ENCODE measurements at regions not wholly inside any gene's neighbourhood (a gene's known extent, or its start where the extent isn't known, plus 50 kb on each side); places are given as distances from the start of the nearest gene placed in this dataset.

DNA sequence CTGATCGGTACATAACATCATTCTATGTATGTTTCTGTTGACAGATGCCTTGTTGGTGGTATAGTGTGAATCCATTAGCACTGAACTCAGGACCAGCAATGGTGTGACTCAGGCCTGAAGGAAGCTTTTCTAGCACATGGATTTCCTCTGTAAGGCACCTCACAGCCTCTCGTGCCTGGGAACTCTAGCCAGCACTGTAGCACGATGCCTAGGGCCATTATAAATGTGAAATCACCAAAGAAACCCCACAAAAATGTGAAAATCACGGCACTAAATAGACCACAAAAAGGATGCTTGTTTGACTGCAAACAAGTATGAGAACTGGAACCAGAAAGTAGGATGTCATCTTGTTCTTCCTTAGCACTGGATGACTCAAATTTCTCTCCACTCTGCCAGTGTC is 63.7 kb upstream of the NKX2-2 start:
- no peak for DNase-seq (ENCODE audit: unreplicated experiment)
- ChIA-PET CTCF (interaction anchor here (0.6 to 5.8 kb wide), 8 partner anchors 9 to 1178 kb away, joined by 3 to 45 read pairs (median 7); no protein-coding TSS in a partner anchor), POLR2A (interaction anchor here (1.1 kb wide), 1 partner anchor 48 kb away, joined by 6 read pairs; no protein-coding TSS in a partner anchor)
- no TSS peak for BruUV-seq (replicated peaks)
- Mint-ChIP-seq H3K9me3 (ENCODE audit: unreplicated experiment) (no peaks in the 10 kb centered on the region), H3K36me3 (ENCODE audit: insufficient read depth, unreplicated experiment) (no peaks in the 10 kb centered on the region), H3K4me3 (ENCODE audit: unreplicated experiment) (no peak overlapping the region), H3K4me1 (ENCODE audit: insufficient read depth, unreplicated experiment) (no peaks in the 10 kb centered on the region), H3K27me3 (ENCODE audit: insufficient read depth, unreplicated experiment) (peaks cover 72% of the 10 kb centered on the region), H3K27ac (ENCODE audit: low read depth, unreplicated experiment) (no peak overlapping the region)
- intact Hi-C loops (cut with micrococcal nuclease): loop anchor here (10.0 kb wide), 1 partner anchor 73 kb away; no protein-coding TSS in a partner anchor
- TF ChIP-seq, protein P1, sequence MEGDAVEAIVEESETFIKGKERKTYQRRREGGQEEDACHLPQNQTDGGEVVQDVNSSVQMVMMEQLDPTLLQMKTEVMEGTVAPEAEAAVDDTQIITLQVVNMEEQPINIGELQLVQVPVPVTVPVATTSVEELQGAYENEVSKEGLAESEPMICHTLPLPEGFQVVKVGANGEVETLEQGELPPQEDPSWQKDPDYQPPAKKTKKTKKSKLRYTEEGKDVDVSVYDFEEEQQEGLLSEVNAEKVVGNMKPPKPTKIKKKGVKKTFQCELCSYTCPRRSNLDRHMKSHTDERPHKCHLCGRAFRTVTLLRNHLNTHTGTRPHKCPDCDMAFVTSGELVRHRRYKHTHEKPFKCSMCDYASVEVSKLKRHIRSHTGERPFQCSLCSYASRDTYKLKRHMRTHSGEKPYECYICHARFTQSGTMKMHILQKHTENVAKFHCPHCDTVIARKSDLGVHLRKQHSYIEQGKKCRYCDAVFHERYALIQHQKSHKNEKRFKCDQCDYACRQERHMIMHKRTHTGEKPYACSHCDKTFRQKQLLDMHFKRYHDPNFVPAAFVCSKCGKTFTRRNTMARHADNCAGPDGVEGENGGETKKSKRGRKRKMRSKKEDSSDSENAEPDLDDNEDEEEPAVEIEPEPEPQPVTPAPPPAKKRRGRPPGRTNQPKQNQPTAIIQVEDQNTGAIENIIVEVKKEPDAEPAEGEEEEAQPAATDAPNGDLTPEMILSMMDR (IDR thresholded peaks at IDR 0.05; ENCODE audit: unreplicated experiment): no peak

DNA sequence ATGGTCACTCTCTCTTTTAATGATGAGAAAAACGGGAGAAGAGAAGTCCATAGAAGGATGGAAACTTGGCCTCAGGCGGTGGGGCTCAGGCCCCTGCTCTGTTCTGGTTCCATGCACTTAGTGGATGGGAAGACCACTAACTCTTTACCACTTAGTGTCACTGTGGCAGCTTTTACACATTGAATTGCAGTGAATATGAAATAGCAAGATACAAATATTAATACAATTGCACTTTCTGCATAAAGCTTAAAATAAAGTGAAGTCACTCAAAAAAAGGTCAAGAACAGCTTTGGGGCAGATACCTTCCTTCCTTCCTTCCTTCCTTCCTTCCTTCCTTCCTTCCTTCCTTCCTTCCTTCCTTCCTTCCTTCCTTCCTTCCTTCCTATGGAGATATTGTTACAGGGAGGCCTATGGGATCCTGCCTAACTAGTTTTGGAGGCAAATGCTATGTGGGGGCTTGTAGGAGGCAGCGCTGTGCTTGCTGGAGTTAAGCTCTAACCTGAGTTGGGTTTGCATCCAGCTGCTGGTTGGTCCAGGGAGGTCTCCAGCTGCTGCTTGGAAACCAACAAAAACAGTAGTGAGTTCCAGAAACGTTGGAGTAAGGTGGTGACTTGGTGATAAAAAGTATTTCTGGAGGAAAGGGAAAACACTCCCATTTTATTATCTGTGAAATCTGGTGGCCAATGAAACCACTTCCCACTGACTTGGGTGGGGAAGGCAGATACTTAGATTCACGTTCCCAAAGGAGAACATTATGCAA is 62.3 kb upstream of the NKX2-2 start:
- DNase-seq (ENCODE audit: unreplicated experiment): no peak
- TF ChIP-seq, protein P1 (IDR thresholded peaks at IDR 0.05; ENCODE audit: unreplicated experiment): no peak
- ChIA-PET POLR2A (interaction anchor here (0.6 to 1.1 kb wide), 2 partner anchors 47 to 334 kb away, joined by 4 to 6 read pairs; no protein-coding TSS in a partner anchor), CTCF (interaction anchor here (0.5 to 5.8 kb wide), 12 partner anchors 13 to 1050 kb away, joined by 3 to 45 read pairs (median 6); no protein-coding TSS in a partner anchor)
- no TSS peak for BruUV-seq (replicated peaks)
- no peak overlapping the region for H3K4me3 Mint-ChIP-seq (ENCODE audit: unreplicated experiment)
- no peaks in the 10 kb centered on the region for H3K4me1 Mint-ChIP-seq (ENCODE audit: insufficient read depth, unreplicated experiment)
- no peak overlapping the region for H3K27ac Mint-ChIP-seq (ENCODE audit: low read depth, unreplicated experiment)
- no peaks in the 10 kb centered on the region for H3K36me3 Mint-ChIP-seq (ENCODE audit: insufficient read depth, unreplicated experiment)
- intact Hi-C loops (cut with micrococcal nuclease): loop anchor here (10.0 kb wide), 1 partner anchor 71 kb away; no protein-coding TSS in a partner anchor
- no peaks in the 10 kb centered on the region for H3K9me3 Mint-ChIP-seq (ENCODE audit: unreplicated experiment)
- H3K27me3 Mint-ChIP-seq (ENCODE audit: insufficient read depth, unreplicated experiment): peaks cover 58% of the 10 kb centered on the region

DNA sequence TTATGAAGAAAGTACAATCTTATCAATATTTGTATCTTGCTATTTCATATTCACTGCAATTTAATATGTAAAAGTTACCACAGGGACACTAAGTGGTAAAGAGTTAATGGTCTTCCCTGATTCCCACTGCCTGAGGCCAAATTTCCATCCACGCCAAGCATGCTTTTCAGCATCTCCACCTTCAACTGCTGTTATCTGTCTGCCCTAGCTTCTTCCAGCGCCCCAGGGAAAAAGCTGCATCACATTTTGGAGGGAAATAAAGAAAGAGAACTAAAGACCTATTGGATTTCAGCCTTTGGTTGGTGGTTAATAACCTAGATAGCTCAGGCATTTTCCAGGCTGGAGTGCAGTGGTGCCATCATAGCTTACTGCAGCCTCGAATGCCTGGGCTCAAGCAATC is 61.3 kb upstream of the NKX2-2 start:
- H3K9me3 Mint-ChIP-seq (ENCODE audit: unreplicated experiment): no peaks in the 10 kb centered on the region
- no TSS peak for BruUV-seq (replicated peaks)
- peaks cover 48% of the 10 kb centered on the region for H3K27me3 Mint-ChIP-seq (ENCODE audit: insufficient read depth, unreplicated experiment)
- ChIA-PET POLR2A (no interaction called here), CTCF (interaction anchor here (0.5 to 5.8 kb wide), 12 partner anchors 12 to 725 kb away, joined by 3 to 45 read pairs (median 5); no protein-coding TSS in a partner anchor)
- no peak overlapping the region for H3K4me3 Mint-ChIP-seq (ENCODE audit: unreplicated experiment)
- TF ChIP-seq, protein P1 (IDR thresholded peaks at IDR 0.05; ENCODE audit: unreplicated experiment): no peak
- H3K36me3 Mint-ChIP-seq (ENCODE audit: insufficient read depth, unreplicated experiment): no peaks in the 10 kb centered on the region
- H3K4me1 Mint-ChIP-seq (ENCODE audit: insufficient read depth, unreplicated experiment): no peaks in the 10 kb centered on the region
- intact Hi-C loops (cut with micrococcal nuclease): loop anchor here (10.0 kb wide), 1 partner anchor 70 kb away; no protein-coding TSS in a partner anchor
- no peak for DNase-seq (ENCODE audit: unreplicated experiment)
- H3K27ac Mint-ChIP-seq (ENCODE audit: low read depth, unreplicated experiment): no peak overlapping the region

DNA sequence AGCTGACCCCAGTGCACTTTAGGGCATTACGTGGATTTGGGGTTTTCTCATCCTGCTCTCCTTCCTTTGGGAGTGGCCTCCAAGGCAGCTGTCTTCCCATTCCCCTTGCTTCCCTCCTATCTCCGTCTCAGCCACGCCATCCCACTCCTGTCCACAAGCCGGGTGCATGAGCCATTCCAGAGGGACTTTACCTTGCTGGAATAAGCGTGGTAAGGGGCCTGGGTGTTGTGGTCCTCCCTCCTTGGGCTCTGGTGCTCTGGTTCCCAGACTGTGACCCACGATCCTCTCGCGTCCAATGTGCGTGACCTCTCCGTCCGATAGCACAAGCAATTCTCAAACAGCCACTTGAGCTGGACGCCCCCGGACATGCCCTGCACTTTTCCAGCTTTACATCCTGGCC is 60.6 kb upstream of the NKX2-2 start:
- ChIA-PET CTCF (interaction anchor here (0.7 to 5.8 kb wide), 9 partner anchors 9 to 343 kb away, joined by 3 to 45 read pairs (median 5); no protein-coding TSS in a partner anchor), POLR2A (no interaction called here)
- Mint-ChIP-seq H3K9me3 (ENCODE audit: unreplicated experiment) (no peaks in the 10 kb centered on the region), H3K4me3 (ENCODE audit: unreplicated experiment) (no peak overlapping the region), H3K27ac (ENCODE audit: low read depth, unreplicated experiment) (no peak overlapping the region), H3K27me3 (ENCODE audit: insufficient read depth, unreplicated experiment) (peaks cover 41% of the 10 kb centered on the region), H3K4me1 (ENCODE audit: insufficient read depth, unreplicated experiment) (no peaks in the 10 kb centered on the region), H3K36me3 (ENCODE audit: insufficient read depth, unreplicated experiment) (no peaks in the 10 kb centered on the region)
- TF ChIP-seq, protein P1 (IDR thresholded peaks at IDR 0.05; ENCODE audit: unreplicated experiment): no peak
- BruUV-seq (replicated peaks): no TSS peak
- intact Hi-C loops (cut with micrococcal nuclease): loop anchor here (10.0 kb wide), 1 partner anchor 70 kb away; no protein-coding TSS in a partner anchor
- no peak for DNase-seq (ENCODE audit: unreplicated experiment)

Data from MCF 10A (cell line).